ENCODE measurements at regions not wholly inside any gene's neighbourhood (a gene's known extent, or its start where the extent isn't known, plus 50 kb on each side); places are given as distances from the start of the nearest gene placed in this dataset.
"Not testable (repeated sequence)": the region's sequence is repeated elsewhere in the genome, so short reads cannot be mapped to it uniquely, and the experiment has no call there.

GRCh38 chr5:68084396-68084795 is 131.2 kb upstream of the PIK3R1 start:
- DNase-seq (ENCODE audit: low spot score in 2 of 2) (no peak), ATAC-seq (no peak)
- Mint-ChIP-seq H3K9me3 (no peaks in the 10 kb centered on the region), H3K36me3 (no peaks in the 10 kb centered on the region), H3K27ac (no peak overlapping the region)

DNA sequence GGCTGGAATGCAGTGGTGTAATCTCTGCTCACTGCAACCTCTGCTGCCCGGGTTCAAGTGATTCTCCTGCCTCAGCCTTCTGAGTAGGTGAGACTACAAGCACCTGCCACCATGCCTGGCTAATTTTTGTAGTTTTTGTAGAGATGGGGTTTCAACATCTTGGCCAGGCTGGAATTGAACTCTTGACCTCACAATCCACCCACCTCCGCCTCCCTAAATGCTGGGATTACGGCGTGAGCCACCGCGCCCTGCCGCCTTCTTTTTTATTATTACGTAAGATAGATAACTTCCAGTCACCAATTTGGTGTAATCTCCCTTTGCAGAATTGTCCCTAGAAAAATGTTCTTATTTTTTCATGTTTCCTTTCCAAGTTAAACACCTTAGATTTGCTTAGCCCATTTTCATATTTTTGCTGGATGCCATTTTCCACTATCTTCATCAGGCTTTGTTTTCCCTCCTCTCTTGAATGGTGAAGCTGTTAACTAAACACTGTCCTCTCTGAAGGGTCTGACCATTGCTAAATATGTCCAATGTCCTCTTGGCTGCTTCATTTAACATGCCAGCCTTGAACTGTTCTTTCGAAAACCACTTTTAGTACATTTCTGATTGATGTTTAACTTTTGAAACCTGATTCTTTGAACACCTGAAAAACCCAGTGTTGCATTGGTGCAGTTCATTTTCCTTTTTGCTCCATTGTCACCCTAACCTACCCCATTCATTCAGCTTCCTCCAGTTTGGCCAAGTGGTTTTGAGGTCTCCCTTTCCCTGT is 135.1 kb upstream of the PIK3R1 start:
- ATAC-seq (no peak), DNase-seq (ENCODE audit: low spot score in 2 of 2) (no peak)
- no peaks in the 10 kb centered on the region for H3K36me3 Mint-ChIP-seq
- no peaks in the 10 kb centered on the region for H3K9me3 Mint-ChIP-seq
- H3K27ac Mint-ChIP-seq = no peak overlapping the region

GRCh38 chr5:68077349-68077894 is 138.1 kb upstream of the PIK3R1 start:
- no peaks in the 10 kb centered on the region for H3K36me3 Mint-ChIP-seq
- no peak for ATAC-seq
- no peak overlapping the region for H3K27ac Mint-ChIP-seq
- no peak for DNase-seq (ENCODE audit: low spot score in 2 of 2)
- H3K9me3 Mint-ChIP-seq = no peaks in the 10 kb centered on the region

DNA sequence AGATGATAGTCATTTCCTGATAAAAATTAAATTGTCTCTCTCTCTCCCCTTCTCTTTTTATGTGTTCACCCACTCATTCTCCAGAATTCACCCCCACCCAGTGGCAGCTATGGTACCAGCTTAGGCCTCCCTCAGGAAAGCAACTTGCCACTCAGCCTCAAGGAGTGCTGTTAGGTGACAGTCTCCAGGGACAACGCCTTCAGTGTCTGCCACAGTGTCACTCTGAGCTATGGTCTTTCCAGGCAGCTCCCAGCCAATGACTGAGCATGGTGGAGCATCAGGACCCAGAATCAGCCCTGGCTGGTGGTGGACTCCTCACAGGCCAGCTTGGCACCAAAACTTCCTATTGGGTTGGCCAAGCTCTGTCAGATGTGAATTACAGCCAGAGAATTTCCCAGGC is 140.9 kb upstream of the PIK3R1 start:
- Mint-ChIP-seq H3K27ac (no peak overlapping the region), H3K9me3 (peaks cover 0 to 4% of the 10 kb centered on the region in 2 donors), H3K36me3 (no peaks in the 10 kb centered on the region)
- no peak for ATAC-seq
- no peak for DNase-seq (ENCODE audit: low spot score in 2 of 2)

- Mint-ChIP-seq H3K36me3 (no peaks in the 10 kb centered on the region), H3K9me3 (peaks cover 0 to 4% of the 10 kb centered on the region in 2 donors), H3K27ac (no peak overlapping the region)
- ATAC-seq (no peak), DNase-seq (ENCODE audit: low spot score in 2 of 2) (no peak)
Measured at GRCh38 chr5:68074048-68074632, 141.4 kb upstream of the PIK3R1 start.

DNA sequence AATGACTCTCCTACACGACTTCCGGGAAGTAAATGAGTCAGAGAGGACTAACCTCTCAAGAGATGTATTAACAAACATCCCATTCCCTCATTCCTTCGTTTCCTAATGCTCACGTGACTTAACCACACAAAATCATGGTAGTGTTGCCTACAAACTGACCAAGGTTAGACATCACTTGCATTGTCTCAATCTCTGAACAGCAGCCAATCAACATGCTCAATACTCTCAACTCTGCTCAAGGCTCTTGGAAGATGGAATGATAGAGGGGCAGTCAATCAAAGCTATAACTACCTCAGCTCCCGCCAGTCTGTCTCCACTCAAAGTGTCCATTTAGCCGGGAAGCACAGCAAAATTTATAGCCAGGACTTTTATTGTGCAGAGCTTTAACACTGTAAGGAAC is 143.8 kb upstream of the PIK3R1 start:
- ATAC-seq (no peak), DNase-seq (ENCODE audit: low spot score in 2 of 2) (no peak)
- Mint-ChIP-seq H3K36me3 (no peaks in the 10 kb centered on the region), H3K9me3 (peaks cover 0 to 4% of the 10 kb centered on the region in 2 donors), H3K27ac (no peak overlapping the region)

GRCh38 chr5:68071282-68071632 is 144.3 kb upstream of the PIK3R1 start:
- Mint-ChIP-seq H3K36me3 (no peaks in the 10 kb centered on the region), H3K9me3 (peaks cover under 1 to 6% of the 10 kb centered on the region in 2 donors), H3K27ac (no peak overlapping the region)
- DNase-seq (ENCODE audit: low spot score in 2 of 2) (no peak), ATAC-seq (no peak)

- DNase-seq (ENCODE audit: low spot score in 2 of 2) (peak in 1 of 2 donors; percentile 7), ATAC-seq (peak; percentile 89 to 94)
- H3K9me3 Mint-ChIP-seq = peaks cover 4 to 9% of the 10 kb centered on the region in 2 donors
- no peaks in the 10 kb centered on the region for H3K36me3 Mint-ChIP-seq
- no peak overlapping the region for H3K27ac Mint-ChIP-seq
Measured at GRCh38 chr5:68070591-68071281, 144.8 kb upstream of the PIK3R1 start.

- DNase-seq (ENCODE audit: low spot score in 2 of 2) (no peak), ATAC-seq (no peak)
- Mint-ChIP-seq H3K27ac (no peak overlapping the region), H3K9me3 (peaks cover 7 to 9% of the 10 kb centered on the region in 2 donors), H3K36me3 (no peaks in the 10 kb centered on the region)
Measured at GRCh38 chr5:68067976-68068603, 147.5 kb upstream of the PIK3R1 start.

DNA sequence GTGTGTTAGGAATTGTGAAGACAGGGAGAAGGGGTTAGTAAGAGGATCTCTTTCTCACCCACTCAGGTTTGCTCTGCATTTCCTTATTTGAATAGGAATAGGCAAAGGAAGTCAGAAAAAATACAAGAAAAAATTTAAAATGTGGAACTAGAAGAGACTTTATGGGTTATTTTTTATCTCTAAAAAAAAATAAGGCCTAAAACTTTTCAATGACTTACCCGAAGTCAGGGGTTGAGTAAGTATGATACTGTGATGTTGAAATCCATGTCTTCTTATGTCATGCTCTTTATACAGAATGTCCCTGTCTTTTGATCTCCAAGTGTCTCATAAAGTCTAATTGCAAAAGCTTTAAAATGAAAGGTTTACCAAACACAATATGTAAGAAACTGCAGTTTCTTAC is 148.3 kb upstream of the PIK3R1 start:
- peaks cover 6 to 7% of the 10 kb centered on the region in 2 donors for H3K36me3 Mint-ChIP-seq
- no peak overlapping the region for H3K27ac Mint-ChIP-seq
- no peak for DNase-seq (ENCODE audit: low spot score in 2 of 2)
- ATAC-seq = no peak
- H3K9me3 Mint-ChIP-seq = peaks cover 13 to 14% of the 10 kb centered on the region in 2 donors

DNA sequence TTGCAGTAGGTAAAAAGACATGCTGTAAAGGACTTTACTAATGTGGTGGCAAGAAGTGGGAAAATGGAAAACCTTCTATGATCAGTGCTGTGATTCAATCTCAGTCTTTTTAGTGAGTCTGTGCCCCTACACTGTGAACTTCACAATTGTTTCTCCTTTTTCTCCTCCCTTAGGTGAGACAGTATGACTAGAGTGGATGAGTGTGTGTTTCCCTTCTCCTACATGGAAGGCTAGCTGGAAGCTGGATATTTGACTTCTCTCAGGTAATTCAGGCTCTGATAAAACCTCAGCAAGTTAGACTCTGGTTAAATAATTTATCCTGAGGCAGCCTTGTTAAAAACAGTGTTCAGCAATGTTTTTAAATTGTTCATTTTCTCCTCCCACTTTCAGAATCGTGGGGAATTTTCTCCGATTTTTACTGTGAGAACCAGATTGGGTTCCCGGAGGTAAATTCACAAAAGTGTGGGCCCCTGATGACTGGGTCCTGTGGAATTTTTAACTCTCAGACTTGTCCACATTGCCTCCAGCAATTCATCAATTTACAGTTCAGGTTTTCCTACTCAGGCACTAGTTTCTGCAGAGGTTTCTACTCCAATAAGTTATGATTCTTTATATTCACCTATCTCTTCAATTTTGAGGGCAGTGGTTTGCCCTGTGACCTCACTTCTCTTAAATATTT is 149.1 kb upstream of the PIK3R1 start:
- no peak for ATAC-seq
- peaks cover 11 to 14% of the 10 kb centered on the region in 2 donors for H3K9me3 Mint-ChIP-seq
- H3K36me3 Mint-ChIP-seq = peaks cover 13 to 16% of the 10 kb centered on the region in 2 donors
- H3K27ac Mint-ChIP-seq = no peak overlapping the region
- no peak for DNase-seq (ENCODE audit: low spot score in 2 of 2)

DNA sequence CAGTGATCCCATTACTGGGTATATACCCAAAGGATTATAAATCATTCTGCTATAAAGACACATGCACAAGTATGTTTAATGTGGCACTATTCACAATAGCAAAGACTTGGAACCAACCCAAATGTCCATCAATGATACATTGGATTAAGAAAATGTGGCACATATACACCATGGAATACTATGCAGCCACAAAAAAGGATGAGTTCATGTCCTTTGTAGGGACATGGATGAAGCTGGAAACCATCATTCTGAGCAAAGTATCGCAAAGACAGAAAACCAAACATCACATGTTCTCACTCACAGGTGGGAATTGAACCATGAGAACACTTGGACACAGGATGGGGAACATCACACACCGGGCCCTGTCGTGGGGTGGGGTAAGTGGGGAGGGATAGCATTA is 150.2 kb upstream of the PIK3R1 start:
- H3K9me3 Mint-ChIP-seq = peaks cover 14 to 20% of the 10 kb centered on the region in 2 donors
- H3K36me3 Mint-ChIP-seq = peaks cover 21 to 22% of the 10 kb centered on the region in 2 donors
- not testable (repeated sequence) for DNase-seq (ENCODE audit: low spot score in 2 of 2); H3K27ac Mint-ChIP-seq; ATAC-seq

- peaks cover 21 to 26% of the 10 kb centered on the region in 2 donors for H3K36me3 Mint-ChIP-seq
- DNase-seq (ENCODE audit: low spot score in 2 of 2) = no peak
- H3K27ac Mint-ChIP-seq = no peak overlapping the region
- H3K9me3 Mint-ChIP-seq = peaks cover 10 to 16% of the 10 kb centered on the region in 2 donors
- ATAC-seq = no peak
Measured at GRCh38 chr5:68060382-68060781, 155.2 kb upstream of the PIK3R1 start.

DNA sequence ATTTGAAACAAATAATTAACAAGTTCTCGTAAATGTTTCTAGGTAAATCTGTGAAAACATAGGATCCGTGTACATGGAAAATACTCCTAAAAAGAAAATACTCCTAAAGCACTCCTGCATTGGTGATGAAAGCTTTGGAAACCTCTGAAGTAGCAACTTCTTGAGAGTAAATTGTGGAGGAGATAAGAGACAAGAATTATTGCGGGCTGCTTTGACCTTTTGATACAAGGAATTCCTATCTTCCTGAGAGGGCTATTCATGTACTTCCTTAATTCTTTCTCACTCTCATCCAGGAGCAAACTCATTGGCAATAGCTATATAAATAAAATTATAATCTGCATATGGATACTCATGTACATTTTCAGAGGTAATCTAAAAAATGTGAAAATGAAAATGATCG is 158.4 kb upstream of the PIK3R1 start:
- ATAC-seq = no peak
- H3K36me3 Mint-ChIP-seq = peaks cover 13 to 19% of the 10 kb centered on the region in 2 donors
- peaks cover 7 to 8% of the 10 kb centered on the region in 2 donors for H3K9me3 Mint-ChIP-seq
- DNase-seq (ENCODE audit: low spot score in 2 of 2) = no peak
- no peak overlapping the region for H3K27ac Mint-ChIP-seq

- ATAC-seq = no peak
- peaks cover 6 to 12% of the 10 kb centered on the region in 2 donors for H3K9me3 Mint-ChIP-seq
- H3K27ac Mint-ChIP-seq = no peak overlapping the region
Measured at GRCh38 chr5:68055686-68056085, 159.9 kb upstream of the PIK3R1 start.

GRCh38 chr5:68054638-68055037 is 160.9 kb upstream of the PIK3R1 start:
- no peak for ATAC-seq
- no peak for DNase-seq (ENCODE audit: low spot score in 2 of 2)
- H3K9me3 Mint-ChIP-seq = peaks cover 3 to 12% of the 10 kb centered on the region in 2 donors
- no peaks in the 10 kb centered on the region for H3K36me3 Mint-ChIP-seq
- no peak overlapping the region for H3K27ac Mint-ChIP-seq

More at GRCh38 chr5:68055686-68056085, 159.9 kb upstream of the PIK3R1 start:
- DNase-seq (ENCODE audit: low spot score in 2 of 2) = no peak
- peaks cover 0 to 8% of the 10 kb centered on the region in 2 donors for H3K36me3 Mint-ChIP-seq

All from activated naive CD4-positive, alpha-beta T cell treated with anti-CD3 and anti-CD28 coated beads, Interleukin-2, amount 50 U/mL, for 72 hours (primary cell).